HG02798 (cell line): ENCODE measurements at regions not wholly inside any gene's neighbourhood (a gene's known extent, or its start where the extent isn't known, plus 50 kb on each side); places are given as distances from the start of the nearest gene placed in this dataset.
"Not testable (repeated sequence)": the region's sequence is repeated elsewhere in the genome, so short reads cannot be mapped to it uniquely, and the experiment has no call there.

Experiments used
- ATAC-seq: cut with Tn5 transposase; IDR thresholded peaks from one replicate; pipeline ENCODE4 v1.9.1; 2021; ENCODE audit warnings: mild to moderate bottlenecking; ENCODE audit not compliant: unreplicated experiment, poor library complexity

DNA sequence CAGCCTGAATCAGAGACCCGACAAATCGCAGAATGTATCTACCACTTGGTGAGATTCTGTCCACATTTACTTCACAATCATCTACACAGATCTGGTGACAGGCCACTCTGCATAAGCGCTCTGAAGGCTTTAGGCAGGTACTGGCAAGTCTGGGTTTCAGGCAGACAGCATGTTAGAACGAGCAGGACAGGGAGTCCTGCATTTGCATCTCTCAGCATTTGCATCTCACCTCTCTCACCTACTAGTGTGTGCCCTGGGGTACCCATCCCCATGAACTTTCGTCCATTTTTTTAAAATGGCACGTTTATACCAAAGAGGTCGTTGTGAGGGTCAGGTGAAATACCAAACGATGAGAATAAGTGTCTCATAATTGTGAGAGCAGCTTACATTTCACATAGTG lies 108.2 kb downstream of the SPATA31A1 start:
- peak; percentile 46 for ATAC-seq

DNA sequence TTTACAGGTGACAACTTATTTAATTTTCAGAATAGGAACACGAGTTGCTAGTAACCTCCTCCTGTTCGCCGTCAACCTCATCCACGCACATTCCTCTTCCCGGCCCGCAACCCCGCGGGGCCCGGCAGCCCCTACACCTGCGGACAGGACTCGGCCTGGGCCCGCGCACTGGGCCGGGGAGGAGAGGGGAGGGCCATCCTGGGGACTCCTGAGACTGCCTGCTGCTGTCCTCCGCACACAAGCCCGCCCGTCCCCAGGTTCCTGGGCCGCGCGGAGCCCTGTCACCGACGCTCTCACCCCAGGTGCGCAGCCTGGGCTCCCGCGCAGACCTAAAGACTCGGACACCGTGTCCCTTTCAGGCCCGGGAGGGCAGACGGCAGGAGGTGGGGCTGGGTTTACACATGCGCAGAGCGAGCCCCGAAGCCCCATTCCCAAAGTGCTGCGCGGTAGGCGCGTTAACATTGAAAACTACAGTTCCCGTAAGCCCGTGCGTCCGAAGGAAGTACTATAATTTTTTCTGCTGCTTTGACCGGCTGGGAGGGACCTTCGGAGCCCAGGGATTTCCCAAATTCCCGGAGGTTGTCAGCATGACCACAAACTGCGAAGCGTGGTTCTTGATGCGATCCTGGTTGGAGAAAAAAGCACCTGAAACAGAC lies 108.8 kb downstream of the SPATA31A1 start:
- ATAC-seq, result peak; percentile 98

DNA sequence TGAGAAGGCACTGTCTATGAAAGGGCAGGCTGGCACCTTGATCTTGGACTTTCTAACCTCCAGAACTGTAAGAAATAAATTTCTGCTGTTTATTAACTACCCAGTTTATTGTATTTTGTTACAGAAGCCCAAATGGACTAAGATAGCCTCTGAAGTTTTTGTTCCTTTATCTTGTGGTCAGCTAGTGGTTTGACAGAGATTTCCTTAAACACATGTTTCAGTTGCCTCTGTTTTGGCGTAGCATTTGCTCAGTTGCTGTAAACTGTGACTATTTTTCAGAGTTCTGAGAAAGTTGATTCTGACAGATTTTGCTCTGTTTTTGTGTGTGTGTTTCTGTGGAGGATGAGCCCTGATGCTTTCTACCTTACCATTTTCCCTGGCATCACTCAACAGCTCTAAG lies 119.0 kb downstream of the SPATA31A1 start:
- peak; percentile 99 for ATAC-seq

DNA sequence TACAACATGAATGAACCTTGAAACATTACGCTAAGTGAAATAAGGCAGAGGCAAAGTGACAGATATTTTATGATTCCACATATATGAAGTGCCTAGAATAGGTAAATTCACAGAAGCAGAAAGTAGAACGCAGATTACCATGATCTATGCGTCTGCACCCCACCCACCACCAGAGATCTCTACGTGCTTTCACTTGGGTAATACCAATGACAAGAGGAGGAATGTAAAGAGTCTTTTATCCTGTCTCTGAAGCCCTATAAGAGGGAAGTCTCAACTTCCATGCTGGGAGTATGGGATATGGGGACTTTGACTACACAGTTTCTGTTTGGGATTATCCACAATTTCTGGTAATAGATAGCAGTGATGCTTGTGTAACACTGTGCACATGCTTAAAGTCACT lies 127.6 kb downstream of the SPATA31A1 start:
- not testable (repeated sequence) for ATAC-seq

- peak; percentile 27 for ATAC-seq
Observed at GRCh38 chr9:39483880-39484279, 128.4 kb downstream of the SPATA31A1 start.

DNA sequence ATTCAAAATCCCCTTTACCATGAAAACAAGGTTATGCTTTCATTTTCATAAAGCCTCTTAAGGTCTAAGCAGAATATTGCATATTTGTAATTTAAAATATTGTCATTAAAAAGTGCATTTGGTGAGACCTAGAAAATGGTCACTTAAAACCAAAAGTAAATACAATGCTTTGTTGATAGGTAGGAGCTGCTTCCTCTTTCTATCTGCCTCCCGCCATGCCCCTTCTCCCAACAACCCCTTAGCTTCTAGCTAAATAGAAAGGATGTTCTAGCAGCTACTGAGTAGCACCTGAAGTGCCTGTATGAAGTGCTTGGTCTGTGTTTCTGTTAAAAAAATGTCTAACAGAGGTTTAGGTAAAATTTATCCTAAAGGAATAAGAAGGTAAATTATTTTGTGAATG lies 128.8 kb downstream of the SPATA31A1 start:
- ATAC-seq, result peak; percentile 82

- ATAC-seq, result not testable (repeated sequence)
Observed at GRCh38 chr9:39487477-39487876, 132.0 kb downstream of the SPATA31A1 start.

DNA sequence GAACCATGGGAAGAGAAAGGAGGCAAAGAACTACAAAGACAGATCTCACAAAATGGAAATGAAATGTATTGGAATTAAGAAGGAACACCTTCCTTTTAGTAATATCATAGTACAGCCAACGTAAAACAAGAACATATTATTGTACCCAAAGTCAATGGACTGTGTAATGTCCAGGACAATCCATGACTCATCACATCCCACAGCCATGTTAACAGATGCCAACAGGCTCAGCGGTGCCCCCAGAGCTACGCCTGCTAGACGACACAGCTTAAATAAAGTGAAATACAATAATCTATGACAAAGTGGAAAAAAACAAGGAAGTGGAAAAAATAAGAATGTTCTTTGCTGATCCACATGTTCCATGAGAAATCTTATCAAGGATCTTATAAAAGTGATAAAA lies 140.8 kb downstream of the SPATA31A1 start:
- not testable (repeated sequence) for ATAC-seq

- ATAC-seq, result not testable (repeated sequence)
Observed at GRCh38 chr9:39503178-39503577, 147.7 kb downstream of the SPATA31A1 start.

GRCh38 chr9:39527387-39528029 lies 172.0 kb downstream of the SPATA31A1 start:
- ATAC-seq, result not testable (repeated sequence)

GRCh38 chr9:39532597-39532996 lies 177.1 kb downstream of the SPATA31A1 start:
- not testable (repeated sequence) for ATAC-seq

DNA sequence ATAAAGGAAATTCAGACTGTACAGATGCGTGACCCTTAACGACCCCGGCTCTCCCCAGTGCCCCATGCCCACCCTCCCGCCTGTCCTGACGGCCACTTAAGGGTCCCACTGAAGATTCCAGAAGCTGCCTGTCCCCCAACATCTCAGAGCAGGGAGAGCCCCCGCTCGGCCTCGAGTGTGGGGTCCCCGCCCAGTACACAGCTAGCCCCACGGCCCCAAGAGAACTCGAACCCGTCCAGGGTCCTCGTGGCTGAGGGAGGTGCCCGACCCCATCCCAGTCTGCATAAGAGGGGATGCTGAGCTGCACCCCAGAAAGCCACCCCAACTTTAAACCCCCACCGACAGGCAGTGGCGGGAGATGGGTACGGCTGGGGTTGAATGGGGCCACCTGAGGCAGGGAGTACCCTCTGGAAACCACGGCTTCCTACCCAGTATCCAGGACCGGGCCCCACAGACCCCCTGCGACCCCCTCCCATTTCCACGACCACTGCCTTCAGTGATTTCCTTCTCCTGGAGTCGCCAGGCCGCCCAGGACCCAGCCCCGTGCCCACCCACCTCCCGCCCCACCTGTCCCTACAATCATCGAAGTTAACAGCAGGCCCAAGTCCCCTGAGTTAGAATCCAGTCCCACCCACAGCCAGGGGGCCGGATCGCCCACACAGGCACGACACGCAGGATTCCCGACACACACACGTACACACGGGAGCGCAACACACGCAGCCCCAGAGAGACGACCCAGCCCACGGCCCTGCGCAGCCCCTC lies 177.7 kb downstream of the SPATA31A1 start:
- not testable (repeated sequence) for ATAC-seq

DNA sequence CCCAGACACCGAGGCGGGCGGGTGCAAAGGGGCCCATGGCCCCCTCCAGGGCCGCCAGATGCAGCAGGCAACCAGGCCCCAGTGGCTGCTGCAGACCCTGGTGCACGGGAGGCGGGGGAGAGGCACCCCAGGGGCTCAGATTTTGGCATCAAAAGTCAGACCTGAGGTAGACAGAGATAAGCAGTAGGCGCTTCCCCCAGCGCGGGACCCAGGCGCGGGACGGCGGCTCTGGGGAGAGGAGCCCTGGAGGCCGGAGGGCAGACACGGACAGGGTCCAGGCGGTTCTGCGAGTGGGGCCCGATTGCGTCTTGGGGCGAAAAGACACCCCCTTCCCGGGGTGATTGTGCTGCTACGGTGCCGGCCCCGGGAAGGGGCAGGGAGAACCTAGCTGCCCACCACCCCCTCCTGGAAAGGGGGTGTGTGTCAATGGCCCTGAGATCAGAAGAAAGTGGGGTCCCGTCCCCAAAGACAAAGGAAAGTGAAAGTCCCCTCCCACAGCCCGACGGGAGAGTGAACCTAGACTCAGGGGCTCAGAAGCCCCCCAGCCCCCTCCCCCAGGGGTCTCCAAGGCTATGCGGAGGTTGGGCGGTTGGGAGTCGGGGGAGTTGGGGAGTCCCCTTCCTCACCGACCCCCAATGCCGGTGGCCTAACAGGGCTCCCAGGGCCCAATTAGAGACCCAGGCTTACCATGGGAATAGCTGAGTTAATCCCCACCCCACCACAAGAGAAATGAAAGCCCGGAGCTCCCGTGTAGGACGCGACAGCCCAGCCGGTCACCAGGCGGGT lies 178.5 kb downstream of the SPATA31A1 start:
- not testable (repeated sequence) for ATAC-seq

DNA sequence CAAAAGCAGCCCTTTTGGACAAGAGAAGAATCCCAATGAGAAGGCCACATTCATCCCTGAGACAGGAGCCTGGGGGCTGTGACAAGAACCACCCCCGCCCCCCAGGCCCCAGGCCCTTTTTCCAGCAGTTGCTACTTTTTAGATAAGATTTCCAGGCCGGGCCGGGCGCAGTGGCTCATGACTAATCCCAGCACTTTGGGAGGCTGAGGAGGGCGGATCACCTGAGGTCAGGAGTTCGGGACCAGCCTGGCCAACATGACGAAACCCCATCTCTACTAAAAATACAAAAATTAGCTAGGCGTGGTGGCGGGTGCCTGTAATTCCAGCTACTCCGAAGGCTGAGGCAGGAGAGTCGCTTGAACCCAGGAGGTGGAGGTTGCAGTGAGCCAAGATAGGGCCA lies 179.4 kb downstream of the SPATA31A1 start:
- not testable (repeated sequence) for ATAC-seq

DNA sequence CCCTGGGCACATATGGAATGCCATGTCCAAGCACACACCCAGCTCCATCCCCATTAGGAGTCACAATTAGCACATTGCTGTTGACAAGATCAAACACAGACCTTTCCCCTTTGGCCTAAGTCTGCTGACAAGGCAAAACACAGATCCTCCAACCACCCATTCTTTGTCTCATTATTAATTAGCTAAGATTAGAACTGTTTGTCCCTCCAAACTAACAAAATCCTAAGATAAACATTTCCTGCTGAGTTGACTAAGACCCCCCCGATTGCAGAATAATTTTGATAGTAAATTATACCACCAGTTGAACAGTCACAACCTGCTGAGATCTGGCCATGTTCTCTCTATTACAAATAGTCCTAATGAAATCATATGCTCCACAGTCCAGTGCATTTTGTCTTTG lies 186.7 kb downstream of the SPATA31A1 start:
- ATAC-seq, result not testable (repeated sequence)

DNA sequence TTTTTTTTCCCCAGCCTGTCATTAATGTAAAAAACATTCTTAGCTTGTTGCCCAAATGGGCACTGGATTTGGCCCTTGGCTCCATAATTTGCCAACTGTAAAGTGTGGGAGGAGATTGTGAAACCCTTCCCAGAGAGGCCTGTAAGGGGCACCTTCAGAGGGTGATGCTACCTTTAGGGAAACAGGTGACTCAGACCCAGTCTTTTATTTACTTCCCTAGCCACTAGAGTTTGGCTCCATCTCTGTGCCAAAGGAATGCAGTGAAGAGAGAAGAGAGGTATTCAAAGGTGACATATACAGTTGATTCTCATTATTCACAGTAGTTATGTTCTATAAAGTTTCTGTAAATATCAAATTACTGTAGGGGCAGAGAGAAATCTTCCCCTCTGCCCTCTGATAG lies 189.6 kb downstream of the SPATA31A1 start:
- ATAC-seq, result not testable (repeated sequence)

- ATAC-seq, result not testable (repeated sequence)
Observed at GRCh38 chr9:39550573-39550972, 195.1 kb downstream of the SPATA31A1 start.

DNA sequence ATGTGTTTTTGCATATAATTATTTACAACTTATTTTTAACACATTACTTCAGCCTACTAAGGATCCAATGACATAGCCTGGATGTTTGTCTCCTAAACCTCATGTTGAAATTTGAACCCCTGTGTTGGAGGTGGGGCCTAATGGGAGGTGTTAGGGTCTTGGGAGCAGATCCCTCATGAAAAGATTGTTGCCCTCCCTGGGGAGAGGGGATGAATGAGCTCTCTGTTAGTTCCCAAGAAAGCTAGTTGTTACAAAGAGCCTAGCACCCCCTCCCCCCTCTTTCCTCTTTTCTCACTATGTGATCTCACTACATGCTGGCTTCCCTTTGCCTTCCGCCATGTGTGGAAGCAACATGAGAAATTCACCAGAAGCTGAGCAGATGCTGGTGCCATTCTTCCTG lies 196.1 kb downstream of the SPATA31A1 start:
- ATAC-seq, result not testable (repeated sequence)

DNA sequence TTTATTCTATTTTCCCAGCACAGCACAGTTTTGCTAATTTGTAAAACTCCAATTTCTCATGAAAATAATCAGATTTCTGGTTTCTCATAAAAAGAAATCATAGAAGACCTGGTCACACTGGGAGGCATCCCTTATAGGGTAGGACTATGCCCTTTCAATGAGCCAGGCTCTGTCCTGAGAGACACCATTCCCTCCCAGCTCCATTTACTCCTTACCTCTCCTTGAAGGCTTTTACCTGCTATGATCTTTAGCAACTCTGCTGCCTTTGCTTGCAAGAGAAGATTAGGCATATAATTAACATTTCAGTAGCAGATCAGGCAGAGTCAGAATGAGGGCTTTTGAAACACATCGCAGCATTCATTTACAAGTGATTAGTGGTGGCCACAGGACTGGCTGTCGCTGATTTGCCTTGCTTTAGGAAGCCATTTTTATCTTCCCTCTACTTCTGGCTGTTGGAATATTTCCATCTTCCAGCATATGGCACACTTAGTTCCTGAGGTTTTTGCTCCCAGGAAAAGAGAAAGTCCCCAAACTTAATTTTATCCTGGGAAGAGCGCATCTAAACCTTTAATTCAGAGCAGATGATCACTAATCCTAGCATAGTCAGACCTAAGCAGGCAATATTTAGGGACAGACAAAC lies 196.9 kb downstream of the SPATA31A1 start:
- ATAC-seq, result not testable (repeated sequence)

- not testable (repeated sequence) for ATAC-seq
Observed at GRCh38 chr9:39554352-39554751, 198.9 kb downstream of the SPATA31A1 start.
